HS-5 (cell line): ENCODE measurements at regions not wholly inside any gene's neighbourhood (a gene's known extent, or its start where the extent isn't known, plus 50 kb on each side); places are given as distances from the start of the nearest gene placed in this dataset.

Experiments used
- DNase-seq: peaks from one replicate; pipeline ENCODE4 v3.0.0-alpha.2; 2012; ENCODE audit warnings: low read depth

DNA sequence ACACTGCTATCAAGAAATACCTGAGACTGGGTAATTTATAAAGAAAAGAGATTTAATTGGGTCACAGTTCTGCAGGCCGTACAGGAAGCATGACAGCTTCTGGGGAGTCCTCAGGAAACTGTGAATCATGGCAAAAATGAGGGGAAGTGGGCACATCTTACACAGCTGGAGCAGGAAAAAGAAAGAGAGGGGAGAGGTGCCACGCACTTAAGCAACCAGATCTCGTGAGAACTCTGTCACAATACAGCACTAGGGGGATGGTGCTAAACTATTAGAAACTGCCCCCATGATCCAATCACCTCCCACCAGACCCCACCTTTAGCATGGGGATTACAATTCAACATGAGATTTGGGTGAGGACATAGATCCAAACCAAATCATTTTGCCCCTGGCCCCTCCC is 105.5 kb upstream of the CPLX2 start:
- DNase-seq: no peak

DNA sequence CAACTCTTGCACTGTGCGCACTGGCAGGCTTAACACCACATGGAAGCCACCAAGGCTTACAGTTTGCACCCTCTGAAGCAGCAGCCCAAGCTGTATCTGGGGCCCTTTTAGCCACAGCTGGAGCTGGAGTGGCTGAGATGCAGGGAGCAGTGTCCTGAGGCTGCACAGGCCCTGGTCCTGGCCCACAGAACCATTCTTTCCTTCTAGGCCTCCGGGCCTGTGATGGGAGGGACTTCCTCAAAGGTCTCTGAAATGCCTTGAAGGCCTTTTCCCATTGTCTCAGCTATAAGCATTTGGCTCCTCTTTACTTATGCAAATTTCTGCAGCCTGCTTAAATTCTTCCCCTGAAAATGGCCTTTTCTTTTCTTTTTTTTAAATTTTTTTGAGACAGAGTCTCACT is 104.4 kb upstream of the CPLX2 start:
- DNase-seq: no peak

DNA sequence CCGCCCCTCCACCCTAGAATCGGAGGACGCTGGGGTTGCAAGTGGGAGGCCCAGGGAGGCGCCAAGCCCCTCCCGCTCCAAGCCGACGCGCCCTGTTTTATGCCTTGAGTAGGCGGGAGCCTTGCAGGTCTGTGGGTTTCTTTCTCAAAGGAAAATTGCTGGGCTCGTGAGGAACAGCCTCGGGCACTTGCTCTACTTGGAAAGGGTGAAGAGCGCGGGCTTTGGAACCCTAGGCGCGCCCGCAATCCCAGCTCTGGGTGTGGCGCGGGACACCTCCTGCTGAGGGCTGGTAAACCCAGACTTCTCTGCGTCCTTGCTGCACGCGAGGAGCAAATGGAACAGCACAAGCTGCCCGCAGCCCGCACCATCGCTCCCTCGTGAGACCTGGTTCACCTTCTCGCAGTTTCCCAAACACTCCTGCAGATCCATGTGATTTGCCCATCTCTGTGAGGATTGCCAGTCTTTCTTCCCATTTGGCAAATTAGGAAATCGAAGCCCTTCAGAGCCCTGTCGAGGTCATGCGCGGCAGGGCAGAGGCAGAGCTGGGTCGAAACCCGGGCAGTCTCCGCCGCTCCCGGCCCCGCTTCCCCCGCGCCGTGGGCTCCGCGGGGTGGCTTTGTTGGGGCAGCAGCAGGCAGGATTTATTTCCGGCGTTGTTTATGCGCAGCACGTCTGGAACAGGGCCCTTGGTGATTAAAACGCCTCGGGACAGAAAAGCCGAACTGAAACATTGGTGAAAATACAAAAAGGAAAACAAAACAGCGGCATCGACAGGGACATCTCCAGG is 98.4 kb upstream of the CPLX2 start:
- no peak for DNase-seq

DNA sequence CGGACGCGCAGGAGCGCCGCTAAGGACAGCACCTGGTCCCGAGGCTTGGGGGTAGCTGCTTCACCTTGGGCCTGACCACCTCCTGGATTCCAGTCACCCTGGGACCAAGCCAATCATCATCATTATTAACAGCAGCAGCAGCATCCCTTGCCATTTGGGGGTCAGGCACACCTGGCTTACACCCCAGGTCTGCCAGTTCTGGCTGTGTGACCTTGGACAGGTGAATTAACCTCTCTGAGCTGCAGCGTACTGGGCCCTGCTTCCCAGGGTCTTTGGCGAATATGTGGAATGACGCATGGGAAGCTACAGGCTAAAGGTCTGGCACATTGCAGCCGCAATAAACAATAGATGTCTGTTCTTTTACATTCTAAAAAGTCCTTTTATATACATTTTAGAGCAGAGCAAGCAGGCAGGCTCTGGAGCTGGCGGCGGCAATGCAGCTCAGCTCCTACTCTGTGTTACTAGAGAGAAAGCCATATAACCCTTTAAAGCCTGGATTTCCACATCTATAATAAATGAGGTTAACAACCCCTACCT is 97.8 kb upstream of the CPLX2 start:
- no peak for DNase-seq

DNA sequence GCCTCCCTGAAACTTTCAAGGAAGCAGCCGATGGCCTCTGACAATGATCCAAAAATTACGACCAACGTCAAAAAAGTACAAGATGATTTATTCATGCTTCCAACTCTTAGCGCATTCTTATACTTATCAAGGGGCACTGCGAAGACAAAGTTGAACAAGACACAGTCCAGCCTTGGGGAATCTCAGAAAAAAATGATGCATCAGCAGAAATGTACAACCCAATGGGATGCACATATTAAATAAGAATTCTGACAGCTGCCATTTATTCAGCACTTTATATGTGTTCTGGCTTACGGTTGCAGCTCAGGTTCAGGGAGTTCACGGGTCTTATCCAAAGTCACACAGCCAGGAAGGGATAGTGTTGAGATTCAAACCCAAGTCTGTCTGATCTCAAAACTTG is 96.0 kb upstream of the CPLX2 start:
- DNase-seq: no peak

DNA sequence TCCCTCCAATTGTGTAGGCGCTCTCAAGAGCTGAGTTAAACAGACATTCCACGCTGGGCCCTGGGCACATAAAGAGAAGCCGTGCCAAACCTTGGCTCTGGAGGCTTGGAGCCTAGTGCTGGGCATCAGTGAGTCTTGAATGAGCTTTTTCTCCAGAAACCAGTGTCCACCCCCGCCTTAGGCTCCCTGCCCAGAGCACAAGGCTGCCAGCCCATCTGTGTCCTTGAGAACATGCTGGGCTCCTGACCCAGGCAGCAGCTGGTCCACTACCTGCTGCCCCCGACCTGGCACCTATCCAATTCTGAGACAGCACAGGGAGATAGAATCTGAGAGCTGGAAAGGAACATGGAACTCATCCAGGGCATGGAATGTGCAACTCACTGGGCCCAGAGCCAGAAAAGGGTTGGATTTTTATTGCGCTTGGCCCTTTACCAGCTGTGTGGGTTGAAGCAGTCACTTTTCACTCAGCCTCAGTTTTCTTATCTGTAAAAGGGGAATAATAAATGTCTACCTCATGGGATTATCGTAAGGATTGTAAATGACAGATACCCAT is 92.4 kb upstream of the CPLX2 start:
- DNase-seq: no peak

DNA sequence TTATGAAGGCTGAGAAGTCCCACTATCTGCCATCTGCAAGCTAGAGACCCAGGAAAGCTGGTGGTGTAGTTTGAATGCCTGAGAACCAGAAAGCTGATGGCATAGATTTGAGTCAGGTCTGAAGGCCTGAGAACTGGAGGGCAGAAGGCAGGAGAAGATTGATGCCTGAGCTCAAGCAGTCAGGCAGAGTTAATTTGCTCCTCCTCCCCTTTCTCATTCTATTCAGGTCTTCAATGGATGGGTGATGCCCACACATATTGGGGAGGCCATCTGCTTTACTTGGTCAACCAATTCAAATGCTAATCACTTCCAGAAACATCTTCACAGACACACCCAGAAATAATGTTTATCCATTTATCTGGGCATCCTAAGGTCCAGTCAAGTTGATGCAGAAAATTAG is 87.6 kb upstream of the CPLX2 start:
- DNase-seq: no peak

DNA sequence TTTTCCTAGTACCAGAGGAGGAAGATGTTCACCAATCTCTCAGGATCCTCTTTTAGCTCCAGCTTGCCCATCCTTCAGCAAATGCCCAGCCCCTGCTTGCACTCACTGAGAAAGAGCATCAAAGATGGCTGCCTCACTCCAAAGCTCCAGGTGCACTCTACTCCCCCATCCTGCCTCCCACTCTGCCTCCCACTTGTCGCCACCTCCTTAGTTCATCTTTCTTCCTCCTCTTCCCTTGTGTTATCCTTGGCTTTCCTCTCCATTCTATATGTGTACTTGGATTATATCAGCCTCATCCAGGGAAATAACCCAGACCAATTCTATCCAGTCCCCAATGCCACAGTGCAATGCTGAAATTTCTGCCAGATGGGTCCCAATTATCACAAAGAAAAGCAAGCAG is 87.1 kb upstream of the CPLX2 start:
- no peak for DNase-seq

DNA sequence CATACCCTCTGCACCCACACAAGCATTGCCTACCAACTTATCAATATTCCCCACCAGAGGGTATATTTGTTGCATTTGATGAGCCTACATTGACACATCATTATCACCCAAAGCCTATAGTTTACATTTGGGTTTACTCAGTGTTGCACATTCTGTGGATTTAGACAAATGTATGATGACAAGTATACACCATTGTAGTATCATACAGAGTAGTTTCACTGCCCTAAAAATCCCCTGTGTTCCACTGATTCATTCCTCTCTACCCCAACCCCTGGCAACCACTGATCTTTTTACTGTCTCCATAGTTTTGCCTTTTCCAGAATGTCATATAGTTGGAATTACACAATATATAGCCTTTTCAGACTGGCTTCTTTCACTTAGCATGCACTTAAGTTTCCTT is 85.7 kb upstream of the CPLX2 start:
- DNase-seq: no peak

DNA sequence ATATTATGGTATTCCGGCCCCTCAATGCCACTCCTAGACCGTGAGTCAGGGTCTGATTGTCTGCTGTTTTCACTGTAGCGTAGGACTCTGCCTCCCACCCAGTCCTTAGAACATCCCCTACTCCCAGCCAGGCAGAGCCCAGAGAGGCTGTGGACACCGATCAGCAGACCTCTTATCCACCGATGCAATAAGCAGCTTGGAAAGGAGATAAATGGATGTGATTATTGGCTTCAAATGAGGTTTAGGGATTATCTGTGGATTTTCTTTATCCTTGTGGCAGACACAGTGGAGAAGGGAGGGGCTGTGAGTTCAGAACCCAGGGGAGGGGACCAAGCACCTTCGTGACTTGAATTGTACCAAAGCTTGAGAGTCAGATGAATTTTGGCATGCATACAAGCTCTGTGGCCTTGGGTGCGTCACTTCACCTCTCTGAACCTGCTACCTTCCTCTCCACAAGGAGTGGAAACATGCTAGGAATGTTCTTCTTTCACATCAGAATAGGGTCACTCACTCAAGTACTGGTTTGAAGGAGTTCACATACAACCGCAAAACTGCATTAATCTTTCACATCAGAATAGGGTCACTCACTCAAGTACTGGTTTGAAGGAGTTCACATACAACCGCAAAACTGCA is 83.1 kb upstream of the CPLX2 start:
- no peak for DNase-seq

DNA sequence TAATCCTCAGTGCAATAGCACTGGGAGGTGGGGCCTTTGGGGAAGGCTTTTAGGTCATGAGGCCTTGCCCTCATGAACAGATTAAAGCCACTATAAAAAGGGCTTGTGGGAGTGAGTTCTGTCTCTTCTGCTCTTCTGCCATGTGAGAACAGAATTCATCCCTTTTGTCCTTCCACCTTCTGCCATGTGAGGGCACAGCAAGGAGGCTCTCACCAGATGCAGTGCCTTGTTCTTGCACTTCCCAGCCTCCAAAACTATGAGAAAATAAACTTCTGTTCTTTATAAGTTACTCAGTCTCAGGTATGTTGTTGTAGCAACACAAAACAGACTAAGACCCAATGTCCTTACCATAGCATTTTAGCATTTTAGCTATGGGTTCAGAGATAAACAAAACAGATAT is 81.7 kb upstream of the CPLX2 start:
- no peak for DNase-seq

DNA sequence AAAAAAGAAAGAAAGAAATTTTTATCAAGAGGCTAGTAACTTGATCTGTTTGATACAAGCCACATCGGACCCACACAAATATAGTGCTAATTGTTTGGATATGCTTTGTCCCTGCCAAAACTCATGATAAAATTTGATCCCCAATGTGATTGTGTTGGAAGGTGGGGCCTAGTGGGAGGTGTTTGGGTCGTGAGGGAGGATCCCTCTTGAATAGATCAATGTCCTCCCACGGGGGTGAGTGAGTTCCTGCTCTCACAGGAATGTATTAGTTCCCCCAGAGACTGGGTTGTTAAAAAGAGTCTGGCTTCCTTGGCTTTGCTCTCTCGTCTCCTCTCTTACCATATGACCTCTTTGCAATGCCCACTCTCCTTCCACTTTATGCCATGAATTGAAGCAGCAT is 80.6 kb upstream of the CPLX2 start:
- DNase-seq: no peak

DNA sequence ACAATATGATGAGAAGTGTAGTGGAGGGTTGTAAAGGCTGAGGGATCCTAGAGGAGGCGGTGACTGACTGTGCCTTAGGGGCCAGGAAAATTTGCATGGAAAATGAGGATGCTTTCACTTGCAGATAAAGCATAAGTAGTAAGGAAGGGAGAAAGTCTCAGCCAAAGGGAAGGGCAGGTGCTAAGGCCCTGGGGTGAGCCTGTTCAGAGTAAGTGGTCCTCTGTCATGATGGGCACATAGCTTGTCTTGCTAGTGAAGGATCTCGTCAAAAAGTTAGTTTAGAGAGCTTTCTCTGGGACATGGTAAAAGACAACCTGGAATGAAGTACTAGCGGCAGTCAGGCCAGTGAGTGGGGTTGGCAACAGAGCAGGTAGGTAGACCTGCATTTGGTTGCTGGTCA is 75.4 kb upstream of the CPLX2 start:
- no peak for DNase-seq

DNA sequence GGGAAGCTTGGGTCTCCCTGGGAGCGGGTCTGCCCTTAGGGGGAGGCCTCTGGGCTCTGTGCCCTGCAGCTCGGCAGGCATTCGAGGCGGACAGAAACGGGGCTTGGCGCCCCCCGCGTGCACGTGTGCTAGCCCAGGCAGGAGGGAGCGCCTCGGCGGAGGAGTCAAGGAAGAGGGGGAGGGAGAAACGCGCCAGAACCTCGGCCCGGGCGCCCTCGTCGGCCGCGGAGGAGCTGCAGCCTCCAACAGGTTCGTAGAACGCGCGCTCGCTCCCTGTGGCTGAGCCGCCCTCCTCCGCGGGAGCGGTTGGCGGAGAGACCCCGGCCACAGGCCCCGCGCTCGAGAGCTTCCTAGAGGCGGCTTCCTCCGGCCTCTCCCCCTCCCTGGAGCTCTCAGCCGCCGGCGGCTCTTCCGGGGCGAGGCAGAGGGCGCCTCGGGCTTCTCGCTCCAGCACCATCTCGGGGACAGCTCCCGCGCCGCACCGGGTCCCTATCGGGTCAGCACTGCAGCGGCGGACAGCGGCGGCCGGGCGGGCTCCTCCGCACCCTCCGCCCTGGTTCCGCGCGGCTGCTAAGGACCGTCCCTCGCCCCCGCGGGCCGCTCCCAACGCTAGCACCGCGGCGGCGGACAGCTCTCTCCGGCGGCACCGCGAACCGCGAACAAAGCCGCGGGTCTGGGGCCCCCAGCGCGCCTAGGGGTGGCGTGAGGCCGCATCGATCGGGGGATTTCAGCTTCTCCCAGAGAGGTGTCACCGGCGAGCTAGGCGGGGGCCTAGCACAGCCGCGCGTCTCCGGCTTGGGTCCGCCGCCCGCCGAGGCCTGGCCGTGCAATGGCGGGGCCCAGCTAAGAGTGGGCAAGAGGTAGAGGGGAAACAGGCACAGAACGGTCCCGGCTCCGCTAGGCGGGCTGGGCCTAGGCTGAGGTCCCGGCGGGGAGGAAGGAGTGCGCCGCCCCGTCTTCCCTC is 74.6 kb upstream of the CPLX2 start:
- DNase-seq: no peak

DNA sequence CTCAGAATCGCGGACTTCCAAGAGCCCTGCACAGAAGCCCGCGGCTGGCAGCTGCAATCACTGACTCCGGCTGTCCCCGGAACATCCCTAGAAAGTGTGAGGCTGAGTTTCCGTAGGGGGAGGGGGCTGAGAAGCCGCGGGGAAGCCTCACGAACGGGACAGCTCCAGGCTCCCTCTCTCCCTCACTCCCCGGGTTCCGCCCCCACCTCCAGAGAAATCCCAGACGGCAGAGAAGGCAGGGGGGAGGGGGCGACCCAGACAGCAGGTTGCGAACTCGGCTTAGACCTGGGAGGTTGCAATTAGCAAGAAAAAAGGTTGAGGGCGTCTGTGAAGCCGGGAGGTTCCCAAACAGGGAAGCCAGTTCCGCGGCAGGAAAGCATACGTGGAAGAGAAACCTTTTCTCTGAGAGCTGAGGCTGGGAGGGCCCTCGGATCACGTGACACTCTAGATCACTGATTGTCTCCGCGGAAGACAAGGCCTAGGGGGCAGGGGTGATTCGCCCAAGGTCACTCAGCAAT is 73.8 kb upstream of the CPLX2 start:
- DNase-seq: no peak

DNA sequence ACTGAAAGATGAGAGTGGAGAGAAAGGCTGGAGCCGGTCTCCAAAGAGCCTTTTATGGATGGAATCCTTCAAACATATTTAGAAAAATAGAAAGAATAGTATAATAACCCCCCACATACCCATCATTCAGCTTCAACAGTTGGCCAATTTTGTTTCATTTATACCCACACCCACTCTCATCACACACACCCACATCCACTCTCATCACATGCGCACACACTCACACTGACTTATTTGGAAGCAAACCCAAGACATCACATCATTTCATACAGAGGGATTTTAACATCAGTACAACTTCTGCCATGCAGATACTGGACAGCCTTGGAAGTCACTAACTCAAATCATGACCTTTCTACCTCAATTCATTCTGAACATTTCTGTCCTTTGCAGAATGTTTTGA is 72.8 kb upstream of the CPLX2 start:
- DNase-seq: no peak

DNA sequence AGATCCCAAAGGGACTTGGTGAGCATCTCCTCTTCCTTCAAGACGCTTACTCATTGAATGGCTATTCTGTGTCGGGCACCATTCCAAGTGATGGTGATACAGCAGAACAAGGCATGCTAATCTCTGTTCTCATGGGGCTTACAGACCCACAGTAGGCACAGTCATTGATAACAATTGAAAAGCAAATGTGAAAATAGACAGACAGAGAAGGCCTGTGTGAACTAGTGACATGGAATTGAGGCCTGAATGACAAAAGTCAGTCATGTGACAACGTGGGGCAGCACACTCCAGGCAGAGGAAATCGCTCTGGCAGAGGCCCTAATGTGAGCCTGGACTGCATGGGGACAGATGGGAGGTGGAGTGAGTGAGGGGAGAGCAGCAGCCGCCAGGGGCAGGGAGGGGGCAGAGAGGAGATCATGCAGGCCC is 70.7 kb upstream of the CPLX2 start:
- DNase-seq: peak; percentile 92

DNA sequence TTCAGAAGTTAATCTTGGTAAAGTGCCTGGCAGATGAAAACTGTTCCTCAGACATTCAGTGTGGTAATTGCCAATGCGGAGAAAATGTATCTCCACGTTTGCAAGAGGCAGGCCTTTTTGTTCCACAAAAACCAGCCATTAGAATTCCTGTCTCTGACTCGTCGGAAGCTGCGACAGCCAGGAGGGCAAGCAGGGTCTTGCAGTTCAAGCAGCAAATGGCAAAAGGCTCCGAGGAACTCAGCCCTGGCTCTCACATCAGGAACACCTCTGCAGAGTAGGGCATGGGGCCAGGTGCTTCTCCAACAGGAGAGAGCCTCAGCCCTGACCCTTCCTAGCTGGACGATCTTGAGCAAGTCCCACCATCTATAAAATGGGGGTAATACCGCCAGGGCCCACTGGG is 69.0 kb upstream of the CPLX2 start:
- no peak for DNase-seq

DNA sequence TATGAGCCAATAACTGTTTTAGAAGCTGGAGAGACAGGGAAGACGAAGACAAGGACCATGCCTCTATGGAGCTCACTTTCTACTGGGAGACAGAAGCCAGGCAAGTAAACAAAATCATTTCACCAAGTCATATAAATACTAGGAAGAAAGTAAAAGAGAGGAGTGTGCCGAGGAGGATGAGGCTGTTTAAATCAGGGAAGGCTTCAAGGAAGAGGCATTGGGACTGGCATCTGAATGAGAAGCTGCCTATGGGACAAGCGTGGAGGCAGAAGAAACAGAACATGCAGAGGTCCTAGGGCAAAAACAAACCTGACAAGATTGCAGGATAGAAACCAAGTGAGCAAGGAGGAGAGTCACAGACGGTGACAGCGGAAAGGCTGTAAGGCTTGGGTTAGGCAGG is 68.1 kb upstream of the CPLX2 start:
- DNase-seq: no peak

DNA sequence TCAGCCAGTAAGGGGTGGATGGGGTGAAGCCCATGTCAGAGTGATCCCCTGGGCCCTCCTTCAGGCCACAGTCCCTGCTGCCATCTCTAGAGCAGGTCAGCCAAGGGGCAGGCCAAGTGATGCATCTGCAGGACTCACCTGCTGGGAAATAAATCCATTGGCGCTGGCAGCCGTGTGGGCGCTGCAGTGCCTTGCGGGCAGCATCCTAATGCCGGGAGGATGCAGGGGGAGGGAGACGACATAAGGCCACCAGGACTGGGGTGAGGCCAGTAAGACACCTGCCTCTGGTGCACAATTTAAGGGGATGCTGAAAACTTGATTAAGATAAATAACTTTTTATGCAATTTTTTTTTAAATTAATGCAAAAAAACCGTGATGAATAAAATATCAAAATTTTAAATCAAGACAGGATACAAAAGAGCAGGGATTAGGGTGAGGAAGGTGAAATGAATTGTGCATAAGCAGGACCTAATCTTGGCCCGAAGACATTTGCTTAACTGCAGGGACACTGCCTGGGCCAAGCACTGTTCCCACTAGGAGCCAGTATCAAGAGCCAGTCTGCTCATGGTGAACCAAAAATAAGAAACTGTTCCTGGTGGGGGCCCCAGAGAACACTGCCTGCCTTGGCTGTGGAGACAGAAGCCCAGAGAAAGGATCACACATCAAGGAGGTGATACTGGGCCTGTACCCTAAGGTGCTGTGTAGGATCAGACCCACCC is 67.5 kb upstream of the CPLX2 start:
- DNase-seq: no peak

DNA sequence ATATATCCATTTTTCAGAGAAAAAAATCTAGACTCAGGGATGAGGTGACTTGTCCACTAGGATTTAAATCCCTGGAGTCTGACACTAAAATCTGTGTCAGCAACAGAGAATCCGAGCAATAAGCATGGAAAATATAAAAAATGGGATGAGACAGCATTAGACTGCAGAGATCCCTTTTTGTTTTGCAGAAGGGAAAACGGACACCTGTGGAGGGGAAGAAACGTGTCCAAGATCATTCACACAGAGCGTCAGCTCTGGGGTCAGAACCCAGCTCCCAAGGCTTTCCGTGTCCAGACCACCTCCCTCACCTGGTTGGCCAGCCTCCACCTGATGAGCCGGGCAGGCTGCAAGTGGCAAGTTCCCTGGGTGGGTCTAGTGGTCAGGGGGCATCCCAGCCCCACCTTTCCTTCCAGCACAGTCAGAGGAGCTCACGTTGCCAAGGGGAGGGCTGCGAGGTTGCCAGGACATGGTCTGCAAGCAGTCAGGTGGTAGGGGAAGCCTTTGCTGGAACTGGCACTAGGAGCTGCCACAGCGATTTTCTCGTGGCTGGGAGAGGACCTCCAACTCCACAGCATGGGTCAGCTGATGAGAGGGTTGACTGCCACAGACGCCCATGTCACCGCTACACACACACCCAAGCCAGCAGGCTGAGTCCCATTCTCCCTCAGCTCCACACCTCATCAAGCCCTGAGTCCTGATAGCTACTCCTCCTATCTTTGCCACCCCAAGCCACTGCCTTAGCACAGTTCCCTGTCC is 65.9 kb upstream of the CPLX2 start:
- no peak for DNase-seq
